Umbilical cord (tissue), 1 donor: ENCODE measurements at regions not wholly inside any gene's neighbourhood (a gene's known extent, or its start where the extent isn't known, plus 50 kb on each side); places are given as distances from the start of the nearest gene placed in this dataset.

Experiments used
- DNase-seq: peaks from one replicate; pipeline ENCODE4 v3.0.0-alpha.2; 2015; ENCODE audit warnings: low spot score

DNA sequence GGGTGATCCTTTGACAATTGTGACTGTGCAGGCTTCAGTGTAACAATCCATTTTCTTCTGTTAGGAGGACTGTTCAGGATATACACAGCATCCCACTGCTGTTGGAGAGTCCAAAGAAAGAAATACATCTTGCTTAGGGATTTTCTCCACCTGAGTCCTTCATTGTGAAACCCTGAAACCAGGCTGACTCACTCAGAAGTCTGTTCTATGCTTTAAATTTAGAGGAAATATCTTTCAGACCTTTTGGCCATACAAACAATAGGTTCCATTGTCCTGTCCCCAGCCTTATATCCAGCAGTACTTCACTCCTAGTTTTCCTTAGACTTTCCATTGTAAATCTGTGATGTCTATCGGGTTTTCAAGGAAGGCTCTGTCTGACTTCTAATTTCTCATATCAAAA is 379.1 kb downstream of the SUCLA2 start:
- DNase-seq, result no peak

DNA sequence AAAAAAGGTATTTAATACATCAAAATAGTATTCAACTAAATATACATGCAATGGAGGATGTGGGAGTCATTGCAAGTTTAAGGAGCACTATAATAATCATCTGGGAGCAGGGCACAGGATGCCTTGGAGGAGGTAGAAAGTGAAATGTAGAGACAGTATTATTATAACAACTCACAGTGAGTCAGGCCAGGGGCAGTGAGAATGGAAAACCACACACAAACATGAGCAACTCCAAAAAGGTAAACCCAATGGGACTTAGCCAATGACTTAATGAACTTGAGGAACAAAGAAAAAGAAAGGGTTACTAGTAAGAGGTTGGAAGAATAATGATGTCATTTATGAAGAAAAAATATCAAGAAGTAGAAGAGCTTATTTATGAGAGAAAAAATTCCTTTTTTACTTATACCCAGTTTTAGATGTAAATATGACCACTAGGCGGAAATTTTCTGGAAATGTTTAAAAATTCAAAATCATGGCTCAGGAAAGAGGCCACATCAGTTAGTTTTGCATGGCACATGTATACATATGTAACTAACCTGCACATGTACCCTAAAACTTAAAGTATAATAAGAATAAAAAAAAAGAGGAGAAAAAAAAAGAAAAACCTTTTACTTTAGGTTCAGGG is 389.3 kb downstream of the SUCLA2 start:
- no peak for DNase-seq

DNA sequence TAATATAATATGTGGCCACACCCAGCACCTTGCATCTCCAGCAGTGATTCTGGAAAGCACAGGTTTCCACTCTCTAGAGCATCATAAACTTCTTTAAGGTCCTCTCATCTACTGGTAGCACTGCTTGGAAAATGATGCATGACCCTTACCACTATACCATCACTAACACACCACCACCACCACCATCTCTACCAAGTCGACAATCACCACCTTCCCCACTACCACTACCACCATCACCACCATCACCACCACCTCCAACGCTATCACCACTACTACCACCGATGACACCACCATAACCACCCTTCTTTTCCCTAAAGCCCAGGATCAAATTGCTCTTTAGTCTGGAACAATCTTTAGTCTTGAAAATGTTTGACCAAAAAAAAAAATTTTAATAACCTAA is 390.4 kb downstream of the SUCLA2 start:
- DNase-seq, result no peak

DNA sequence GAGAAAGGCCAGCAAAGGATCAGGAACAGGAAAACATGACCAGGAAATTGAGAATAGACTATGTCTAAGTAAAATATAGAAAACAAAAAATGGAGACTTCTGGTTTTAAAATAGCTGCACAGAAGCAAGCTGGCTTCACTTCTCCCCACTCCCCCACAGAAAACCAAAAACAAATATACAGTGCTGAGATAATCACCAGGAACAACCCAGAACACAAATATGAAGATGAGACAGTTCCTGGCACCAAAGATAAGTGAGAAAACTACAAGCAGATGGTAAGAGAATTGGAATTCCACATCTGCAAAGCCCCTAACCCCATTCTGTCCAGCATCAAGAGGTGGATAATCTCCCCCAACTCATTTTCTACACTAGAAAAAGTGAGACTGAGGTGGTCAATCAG is 397.7 kb downstream of the SUCLA2 start:
- DNase-seq, result no peak

DNA sequence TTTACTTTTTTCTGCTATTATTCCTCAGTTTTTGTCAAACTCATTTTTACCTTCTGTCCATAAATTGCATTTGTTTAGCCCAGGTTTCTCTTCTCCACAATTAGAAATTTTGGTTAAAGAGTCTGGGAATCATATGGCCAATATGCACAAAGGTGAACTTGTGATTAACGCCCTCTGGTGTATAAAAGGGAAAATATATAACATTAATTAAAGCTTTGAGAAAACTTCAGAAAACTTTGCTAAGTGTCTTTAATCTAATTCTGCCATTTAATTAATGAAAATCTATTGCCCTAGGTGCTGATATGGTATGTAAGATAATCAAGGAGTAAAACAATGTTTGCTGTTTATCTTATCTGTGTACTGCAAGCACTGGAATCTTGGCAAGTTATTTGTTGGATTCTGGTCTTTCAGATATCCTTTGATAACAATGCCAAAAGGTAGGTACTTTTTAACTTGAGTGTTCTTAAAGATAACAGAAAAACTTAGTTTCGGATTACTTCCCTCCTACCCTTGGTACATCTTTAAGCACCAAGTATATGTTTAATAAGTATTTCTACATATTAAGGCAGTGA is 402.6 kb downstream of the SUCLA2 start:
- DNase-seq, result no peak

DNA sequence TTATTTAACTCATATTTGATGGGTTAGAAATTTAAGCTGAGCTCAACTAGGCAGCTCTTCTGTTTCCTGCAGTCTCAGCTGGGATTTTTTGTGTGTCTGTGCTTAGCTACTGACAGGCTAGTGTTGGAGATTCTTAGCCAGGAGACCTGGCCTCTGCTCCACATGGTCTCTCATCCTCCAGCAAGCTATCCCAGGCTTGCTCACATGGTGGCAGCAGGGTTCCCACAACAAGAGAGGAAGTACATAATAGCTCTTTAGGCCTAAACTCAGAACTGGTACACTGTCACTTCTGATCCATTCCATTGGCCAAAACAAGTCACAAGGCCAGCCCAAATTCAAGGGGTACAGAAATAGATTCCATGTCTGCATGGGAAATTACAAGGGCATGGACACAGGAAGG is 406.2 kb downstream of the SUCLA2 start:
- no peak for DNase-seq

DNA sequence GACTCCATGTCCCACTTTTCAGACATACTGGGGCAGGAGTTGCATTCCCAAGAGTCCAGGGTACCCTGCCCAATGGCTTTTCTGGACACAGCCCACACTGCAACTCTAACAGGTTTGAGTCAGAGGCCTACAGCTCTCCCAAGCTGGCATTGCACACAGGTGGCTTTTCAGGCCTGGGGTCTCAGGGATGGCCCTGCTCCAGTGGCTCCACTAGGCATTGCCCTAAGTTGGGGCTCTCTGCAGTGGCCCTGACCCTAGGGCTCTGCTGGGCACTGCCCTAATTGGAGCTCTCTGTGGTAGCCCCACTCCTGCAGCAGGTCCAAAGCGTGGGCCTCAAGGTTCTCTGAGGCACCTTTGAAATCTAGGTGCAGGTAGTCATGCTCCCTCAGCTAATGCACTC is 408.8 kb downstream of the SUCLA2 start:
- no peak for DNase-seq

DNA sequence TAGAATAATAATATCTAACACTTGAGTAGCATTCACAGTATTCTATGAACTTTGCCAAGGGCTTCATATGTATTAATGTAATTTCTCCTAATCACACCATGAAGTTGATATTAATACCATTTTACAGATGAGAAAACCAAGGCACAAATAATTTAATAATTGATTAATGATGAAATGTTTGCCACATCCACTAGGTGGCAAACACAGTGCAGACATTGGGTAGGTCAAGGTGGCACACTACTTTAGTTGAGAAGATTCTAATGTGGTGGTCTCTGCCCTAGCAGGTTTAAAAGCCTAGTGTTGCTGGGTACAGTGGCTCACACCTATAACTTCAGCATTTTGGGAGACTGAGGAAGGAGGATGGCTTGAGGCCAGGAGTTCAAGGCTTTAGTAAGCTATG is 412.4 kb downstream of the SUCLA2 start:
- no peak for DNase-seq

DNA sequence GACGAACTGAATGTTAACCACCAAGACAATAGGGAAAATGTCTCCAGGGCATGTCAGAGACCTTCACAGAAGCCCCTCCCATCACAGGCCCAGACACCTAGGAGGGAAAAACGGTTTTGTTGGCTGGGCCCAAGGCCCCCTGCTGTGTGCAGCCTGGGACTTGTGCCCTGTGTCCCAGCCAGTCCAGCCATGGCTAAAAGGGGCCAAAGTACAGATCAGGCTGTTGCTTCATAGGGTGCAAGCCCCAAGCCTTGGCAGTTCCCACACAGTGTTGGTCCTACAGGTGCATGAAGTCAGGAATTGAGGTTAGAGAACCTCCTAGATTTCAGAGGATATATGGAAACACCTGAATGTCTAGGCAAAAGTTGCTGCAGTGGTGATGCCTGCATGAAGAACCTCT is 428.7 kb downstream of the SUCLA2 start:
- DNase-seq, result no peak

DNA sequence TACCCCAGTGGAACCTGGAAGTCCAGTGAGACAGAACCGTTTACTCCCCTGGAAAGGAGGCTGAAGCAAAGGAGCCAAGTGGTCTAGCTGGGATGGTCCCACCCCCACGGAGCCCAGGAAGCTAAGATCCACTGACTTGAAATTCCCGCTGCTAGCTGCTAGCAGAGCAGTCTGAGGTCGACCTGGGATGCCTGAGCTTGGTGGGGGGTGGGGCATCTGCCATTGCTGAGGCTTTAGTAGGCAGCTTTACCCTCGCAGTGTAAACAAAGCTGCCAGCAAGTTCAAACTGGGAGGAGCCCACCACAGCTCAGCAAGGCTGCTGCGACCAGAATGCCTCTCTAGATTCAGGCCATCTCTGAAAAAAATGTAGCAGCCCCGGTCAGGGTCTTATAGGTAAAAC is 437.0 kb downstream of the SUCLA2 start:
- no peak for DNase-seq

DNA sequence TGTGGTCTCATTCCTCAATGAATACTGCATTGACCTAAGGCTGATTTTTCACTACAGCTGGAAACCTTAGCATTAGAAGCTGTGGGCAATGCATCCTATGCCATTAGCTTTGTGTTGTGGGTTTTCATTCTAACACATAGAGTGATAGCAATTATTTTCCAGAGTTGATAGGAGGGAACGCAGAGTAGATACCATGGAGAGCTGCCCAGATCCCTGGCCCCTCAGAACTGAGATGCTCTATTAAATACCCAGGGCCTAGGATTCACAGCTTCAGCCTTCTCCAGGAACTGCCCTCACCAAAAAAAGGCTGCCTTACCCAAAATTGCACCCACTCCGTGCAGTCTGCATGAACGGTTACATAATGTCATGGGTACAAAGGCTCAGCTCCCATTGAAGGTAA is 444.4 kb downstream of the SUCLA2 start:
- DNase-seq, result no peak

DNA sequence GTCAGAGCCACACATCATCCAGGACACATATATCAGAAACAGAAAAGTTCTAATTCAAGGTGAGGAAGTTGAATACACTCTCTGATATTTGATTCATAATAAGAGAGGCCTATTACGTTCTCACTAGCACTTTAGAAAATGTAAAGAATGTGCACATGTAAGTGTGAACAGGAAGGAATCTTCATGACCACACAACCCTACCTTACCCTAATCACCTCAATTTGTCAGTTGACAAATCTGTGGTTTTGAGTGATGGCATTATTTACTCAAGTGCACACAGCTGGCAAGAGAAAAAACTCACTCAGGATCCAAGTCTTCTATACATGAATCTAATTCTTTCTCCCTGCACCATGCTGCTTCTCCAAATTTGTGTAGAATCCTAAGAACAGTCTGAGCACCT is 445.8 kb downstream of the SUCLA2 start:
- no peak for DNase-seq

DNA sequence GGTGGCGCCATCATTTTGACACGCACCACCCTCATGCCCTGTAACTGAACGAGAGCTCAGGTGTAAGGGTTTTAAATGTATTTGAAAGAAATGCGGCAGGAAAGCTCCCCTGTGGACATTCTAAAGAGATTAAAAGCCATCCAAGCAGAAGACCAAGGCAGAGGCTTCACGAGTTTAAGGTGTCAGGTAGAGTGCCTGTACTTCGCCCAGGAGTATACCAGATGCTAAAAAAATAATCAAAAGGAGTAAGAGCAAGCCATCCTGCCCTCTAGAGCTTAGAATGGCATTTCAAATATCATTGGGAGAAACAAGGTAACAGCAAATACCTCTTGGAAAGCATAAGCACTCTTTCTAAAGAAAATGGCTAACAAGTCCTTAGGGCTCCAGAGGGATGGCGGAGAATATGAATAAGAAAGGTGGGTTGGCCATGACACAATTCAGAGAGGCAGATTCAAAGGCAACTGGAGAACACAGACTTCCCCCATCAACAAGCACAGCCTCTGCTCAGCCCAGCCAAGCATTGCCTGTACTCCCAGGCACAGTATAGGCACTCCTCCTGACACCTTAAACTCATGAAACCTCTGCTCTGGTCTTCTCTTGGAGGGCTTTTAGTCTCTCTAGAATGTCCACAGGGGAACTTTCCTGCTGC is 447.6 kb downstream of the SUCLA2 start:
- DNase-seq, result no peak

DNA sequence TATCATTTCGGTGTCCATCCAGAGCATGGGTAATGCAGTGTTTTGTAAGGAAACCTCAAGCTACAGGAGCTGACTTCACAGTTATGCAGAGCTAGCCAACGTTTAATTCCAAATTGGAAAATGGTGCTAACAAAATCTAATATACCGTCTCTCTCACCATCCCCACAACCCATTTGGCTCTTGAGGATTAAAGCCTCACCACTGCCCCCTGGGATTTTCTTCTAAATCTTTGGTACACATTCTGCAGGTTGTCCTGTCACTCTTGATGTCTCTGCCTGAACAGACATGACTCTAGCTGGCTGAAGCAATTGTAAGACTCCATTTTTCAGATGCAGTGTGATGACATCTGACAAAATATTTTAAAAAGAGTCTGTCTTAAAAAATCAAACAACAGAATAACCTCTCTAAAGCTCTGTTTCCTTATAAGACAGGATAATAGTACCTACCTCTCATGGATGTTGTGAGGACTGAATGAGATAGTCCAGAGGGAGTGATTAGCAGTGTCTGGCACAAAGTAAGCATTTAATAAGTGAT is 451.8 kb downstream of the SUCLA2 start:
- DNase-seq, result no peak

DNA sequence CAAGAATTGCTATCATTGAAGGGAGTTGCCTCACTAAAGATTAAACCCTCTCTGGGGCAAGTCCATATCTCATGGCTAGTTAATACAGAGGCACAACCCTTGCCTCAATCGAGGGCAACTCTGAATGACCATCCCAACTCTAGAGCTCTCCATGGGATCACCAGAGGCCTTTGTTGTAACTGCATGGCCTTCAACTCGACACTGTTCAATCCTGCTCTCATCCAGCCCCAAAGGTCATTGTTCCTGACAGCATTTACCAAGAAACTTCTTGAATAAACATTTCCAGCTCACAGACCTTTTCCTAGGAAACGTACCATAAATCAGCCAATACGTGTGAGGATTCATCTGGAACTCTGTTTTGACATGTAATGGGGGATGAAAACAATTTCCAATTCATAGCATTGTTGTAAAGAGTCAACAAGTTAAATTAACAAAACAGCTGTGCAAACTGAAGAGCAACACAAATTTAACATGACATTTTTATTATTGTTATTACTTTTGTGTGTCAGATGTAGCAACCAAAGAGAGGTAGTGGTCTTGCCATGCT is 452.7 kb downstream of the SUCLA2 start:
- no peak for DNase-seq

DNA sequence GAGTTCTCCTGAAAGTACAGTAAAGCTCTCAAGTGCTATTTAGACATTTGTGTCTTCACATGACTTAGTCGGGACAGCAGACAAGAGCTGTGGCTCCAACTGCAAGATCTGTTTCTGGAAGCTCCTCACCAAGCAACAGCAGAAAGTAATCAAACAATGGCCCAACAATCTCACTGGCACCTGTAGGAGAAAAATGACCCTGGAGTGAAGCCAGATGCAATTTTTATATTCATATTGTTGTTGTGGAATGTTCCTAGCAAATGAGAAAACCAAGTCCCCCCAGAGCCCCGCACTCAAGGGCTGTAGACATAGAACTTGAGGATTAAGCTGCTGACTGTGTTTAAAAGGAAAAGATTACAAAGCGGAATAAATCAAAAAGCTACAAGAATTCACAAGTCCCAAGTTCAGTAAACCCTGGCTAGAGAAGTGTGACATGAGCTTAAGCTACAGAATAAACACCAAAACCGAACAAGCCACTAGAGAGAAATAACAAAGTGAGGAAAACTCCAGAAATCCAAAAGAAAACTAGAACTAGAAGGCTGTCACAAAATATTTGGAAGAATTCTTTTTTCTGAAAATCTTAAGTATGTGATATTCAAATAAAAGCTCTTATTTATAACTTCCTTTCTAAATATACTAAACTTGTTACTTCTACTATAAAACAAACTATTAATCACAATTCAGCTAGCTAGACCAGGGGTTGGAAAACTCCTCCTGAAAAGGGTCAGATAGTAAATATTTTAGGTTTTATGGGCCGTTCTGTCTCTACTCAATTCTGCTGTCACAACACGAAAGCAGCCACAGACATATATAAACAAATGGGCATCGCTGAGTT is 454.5 kb downstream of the SUCLA2 start:
- peak; percentile 23 for DNase-seq

DNA sequence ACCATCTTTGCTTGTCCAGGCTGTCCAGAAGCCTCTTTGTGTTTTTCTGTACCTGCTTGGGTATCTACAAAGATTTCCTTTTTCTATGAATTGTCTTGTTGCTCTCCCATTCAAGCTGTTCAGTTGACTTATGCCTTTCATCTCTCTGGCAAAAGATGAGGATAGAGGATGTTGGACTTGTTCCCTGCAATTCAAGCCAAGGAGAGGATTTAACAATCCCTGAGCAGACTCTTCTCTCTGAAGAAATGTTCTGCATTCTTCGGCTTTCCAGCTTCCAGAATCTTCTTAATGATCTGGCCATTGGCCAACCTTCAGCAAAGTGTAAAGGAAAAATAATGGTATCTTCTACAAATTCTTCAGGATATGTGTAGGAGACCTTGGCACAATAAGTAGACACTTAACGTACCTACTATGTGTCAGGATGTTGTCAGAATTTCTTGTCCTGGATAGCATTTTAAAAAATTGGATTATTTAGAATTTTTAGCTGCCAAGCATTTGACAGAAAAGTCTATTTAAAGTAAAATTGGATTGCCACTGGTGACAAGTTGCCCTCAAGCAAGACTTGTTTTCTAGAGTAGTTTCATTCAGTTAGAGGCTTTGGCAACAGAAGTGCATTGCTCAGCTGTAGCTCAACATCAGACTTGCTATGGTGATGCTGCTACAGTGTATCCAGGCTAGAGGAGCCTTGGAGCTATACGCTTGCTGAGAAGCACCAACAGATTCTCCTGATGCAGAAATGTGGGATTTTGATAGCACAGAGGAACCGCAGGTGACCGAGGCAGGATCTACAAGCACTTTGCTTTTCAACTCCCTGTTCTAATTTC is 455.7 kb downstream of the SUCLA2 start:
- peak; percentile 75 for DNase-seq

DNA sequence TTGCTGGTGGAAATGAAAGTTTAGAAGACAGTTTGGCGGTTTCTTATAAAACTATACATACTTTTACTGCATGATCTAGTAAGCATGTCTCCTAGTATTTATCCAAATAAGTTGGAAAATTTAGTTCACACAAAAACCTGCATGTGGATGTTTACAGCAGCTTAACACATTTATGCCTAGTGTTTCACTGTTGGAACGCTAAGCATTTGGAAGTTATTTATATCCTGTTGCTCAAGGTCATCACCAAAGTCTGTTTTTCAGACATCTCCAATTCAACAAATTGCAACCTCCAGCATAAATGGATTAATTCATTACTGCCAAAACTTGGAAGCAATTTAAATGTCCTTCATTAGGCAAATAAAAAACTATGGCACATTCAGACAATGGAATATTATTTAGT is 461.8 kb downstream of the SUCLA2 start:
- no peak for DNase-seq

DNA sequence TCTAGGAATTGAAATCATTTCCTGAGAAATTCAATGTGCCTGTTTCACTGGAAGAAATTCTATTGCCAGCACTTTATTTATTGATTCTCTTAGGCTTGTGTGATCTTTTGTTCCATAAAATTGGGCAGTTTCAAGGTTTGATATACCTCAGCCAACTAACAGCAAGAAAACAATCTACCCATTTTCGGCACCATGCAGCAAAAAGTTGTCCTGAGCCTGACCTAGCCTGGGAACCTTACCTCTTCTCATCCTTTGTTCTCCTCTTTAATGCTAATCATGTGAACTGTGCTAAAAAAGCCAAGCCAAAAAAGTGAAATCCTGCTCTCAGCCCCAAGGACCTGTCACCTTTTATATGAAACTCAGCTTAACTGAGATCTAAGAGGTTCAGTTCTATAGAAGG is 477.3 kb downstream of the SUCLA2 start:
- DNase-seq, result no peak

DNA sequence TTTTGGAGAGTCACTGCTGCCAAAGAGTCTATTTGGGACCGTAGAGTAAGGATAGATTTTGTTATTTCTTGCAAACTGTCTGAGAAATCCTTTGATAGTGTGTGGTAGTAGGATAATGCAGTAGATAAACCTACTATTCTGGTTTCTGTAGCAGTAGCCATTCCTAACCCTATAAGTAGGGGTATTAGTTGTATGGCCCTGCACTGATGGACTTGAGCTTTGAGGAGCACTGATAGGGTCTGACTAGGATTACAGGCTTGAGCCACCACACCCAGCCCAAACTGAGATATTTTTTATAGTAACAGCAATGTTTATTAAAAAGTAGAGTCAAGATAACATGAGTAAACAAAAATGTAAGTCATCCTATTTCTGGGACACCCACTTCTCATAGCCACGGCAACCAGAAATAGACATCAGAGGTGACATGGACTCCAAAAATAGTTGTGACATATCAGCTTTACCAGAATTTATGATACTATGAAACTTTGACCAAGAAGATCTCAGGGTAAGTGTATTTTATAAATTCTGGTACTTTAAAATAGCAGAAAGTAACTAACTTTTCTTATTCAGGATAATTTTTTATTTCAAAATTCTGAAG is 479.1 kb downstream of the SUCLA2 start:
- peak; percentile 74 for DNase-seq

DNA sequence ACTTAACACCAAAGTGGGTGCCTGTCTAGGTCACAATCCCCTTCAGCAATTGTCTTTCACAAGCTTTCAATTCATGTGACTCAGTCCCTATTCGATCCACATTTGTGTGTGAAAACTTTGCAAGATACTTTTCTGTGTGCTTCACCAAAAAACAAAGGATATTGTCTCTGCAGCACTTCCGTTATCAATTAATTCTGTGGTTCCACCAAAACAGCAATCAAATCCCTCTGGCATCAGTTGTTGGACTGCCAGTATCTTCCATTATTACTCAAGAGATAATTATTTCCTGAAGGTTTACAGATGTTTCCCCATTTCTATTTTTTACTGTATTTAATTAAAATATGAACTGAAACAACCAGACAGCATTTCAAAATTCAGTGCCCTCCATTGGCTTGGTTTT is 481.4 kb downstream of the SUCLA2 start:
- DNase-seq, result no peak
